Astrocyte (in vitro differentiated cells and primary cell): ENCODE measurements at regions not wholly inside any gene's neighbourhood (a gene's known extent, or its start where the extent isn't known, plus 50 kb on each side); places are given as distances from the start of the nearest gene placed in this dataset.

Experiments
- DNase-seq: peaks from one replicate; pipeline ENCODE4 v3.0.0-alpha.2; 2010; ENCODE audit warnings: low read depth
- FAIRE-seq: peaks from 2 replicates; lab custom pipeline; 2011; peaks lifted over from hg19 to GRCh38; lab: Jason Lieb, UNC
- H2AFZ ChIP-seq: 2 replicates; pipeline ENCODE4 v1.6.0; 2012; ENCODE audit warnings: low read depth, low read length, inconsistent platforms
- H3K27ac ChIP-seq: 2 replicates; pipeline ENCODE4 v1.5.1; 2011; ENCODE audit warnings: low read depth, low read length, inconsistent platforms
- H3K27me3 ChIP-seq: 2 replicates; pipeline ENCODE4 v1.6.0; 2011; ENCODE audit warnings: low read length, inconsistent platforms; ENCODE audit not compliant: insufficient read depth
- H3K36me3 ChIP-seq: 2 replicates; pipeline ENCODE4 v1.5.1; 2011; ENCODE audit warnings: low read length, inconsistent platforms; ENCODE audit not compliant: insufficient read depth
- H3K4me1 ChIP-seq: 2 replicates; pipeline ENCODE4 v1.5.1; 2011; ENCODE audit warnings: low read length, inconsistent platforms; ENCODE audit not compliant: insufficient read depth
- H3K4me2 ChIP-seq: 2 replicates; pipeline ENCODE4 v1.6.0; 2012; ENCODE audit warnings: low read length, inconsistent platforms
- H3K4me3 ChIP-seq: 2 replicates; pipeline ENCODE4 v1.5.1; 2011; ENCODE audit warnings: low read depth, mild to moderate bottlenecking, low read length, inconsistent platforms; ENCODE audit not compliant: insufficient read depth
- H3K79me2 ChIP-seq: 2 replicates; pipeline ENCODE4 v1.6.0; 2012; ENCODE audit warnings: mild to moderate bottlenecking, low read length, inconsistent platforms; ENCODE audit not compliant: insufficient read depth
- H3K9ac ChIP-seq: 2 replicates; pipeline ENCODE4 v1.6.0; 2012; ENCODE audit warnings: mild to moderate bottlenecking, low read length, inconsistent platforms
- H3K9me3 ChIP-seq: 2 replicates; pipeline ENCODE4 v1.5.1; 2012; ENCODE audit warnings: low read depth, mild to moderate bottlenecking, low read length, inconsistent platforms; ENCODE audit not compliant: insufficient read depth
- H4K20me1 ChIP-seq: 2 replicates; pipeline ENCODE4 v1.6.0; 2012; ENCODE audit warnings: low read length, inconsistent platforms; ENCODE audit not compliant: insufficient read depth
- H3K27ac Mint-ChIP-seq: one replicate; pipeline ENCODE4 v1.8.0; 2021; ENCODE audit warnings: mild to moderate bottlenecking, mixed read lengths; ENCODE audit not compliant: unreplicated experiment
- H3K27me3 Mint-ChIP-seq: one replicate; pipeline ENCODE4 v1.8.0; 2021; ENCODE audit warnings: low read depth, mixed read lengths; ENCODE audit not compliant: unreplicated experiment
- H3K36me3 Mint-ChIP-seq: one replicate; pipeline ENCODE4 v1.8.0; 2021; ENCODE audit warnings: low read depth, mixed read lengths; ENCODE audit not compliant: unreplicated experiment
- H3K4me1 Mint-ChIP-seq: one replicate; pipeline ENCODE4 v1.8.0; 2021; ENCODE audit warnings: low read depth, mixed read lengths; ENCODE audit not compliant: unreplicated experiment
- H3K4me3 Mint-ChIP-seq: one replicate; pipeline ENCODE4 v1.8.0; 2021; ENCODE audit warnings: mild to moderate bottlenecking, moderate library complexity, mixed read lengths; ENCODE audit not compliant: unreplicated experiment
- H3K9me3 Mint-ChIP-seq: one replicate; pipeline ENCODE4 v1.8.0; 2021; ENCODE audit warnings: mild to moderate bottlenecking, mixed read lengths; ENCODE audit not compliant: unreplicated experiment
- EZH2 ChIP-seq: IDR thresholded peaks from 2 replicates; pipeline ENCODE4 v1.6.1; 2012; ENCODE audit warnings: mild to moderate bottlenecking, low read length, inconsistent platforms; ENCODE audit not compliant: insufficient read depth
- TF ChIP-seq, protein P1 (sequence below): IDR thresholded peaks from 2 replicates; pipeline ENCODE4 v1.5.1; 2011; ENCODE audit warnings: low read depth, mild to moderate bottlenecking, inconsistent platforms, low read length, moderate library complexity; ENCODE audit not compliant: insufficient read depth

DNA sequence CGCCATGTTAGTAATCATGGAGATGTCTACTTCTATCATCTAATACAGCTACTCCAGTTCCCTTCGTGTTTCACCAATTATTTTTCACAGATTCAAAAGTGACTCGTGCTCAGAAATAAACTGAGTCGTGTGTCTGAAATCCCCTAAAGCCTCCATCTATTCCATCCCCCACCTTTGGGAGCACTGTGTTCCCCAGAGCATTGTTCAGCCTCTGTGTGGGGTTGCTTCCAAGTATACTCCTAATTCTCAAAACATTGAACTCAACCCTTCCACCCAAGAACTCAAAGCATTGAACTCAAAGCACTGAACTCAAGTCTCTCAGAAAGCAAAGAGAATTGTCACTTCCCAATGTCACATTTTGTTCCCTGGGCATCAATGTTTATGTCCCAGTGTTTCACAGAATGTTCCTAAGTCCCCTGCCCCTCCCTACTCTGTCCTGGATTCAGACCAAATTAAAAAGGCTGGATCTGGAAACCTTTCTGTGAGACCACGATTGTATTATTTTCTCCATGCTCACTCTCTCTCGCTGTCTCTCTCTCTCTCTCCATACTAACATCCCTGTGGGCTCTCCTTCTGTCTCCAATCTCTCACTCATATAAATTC is 138.5 kb upstream of the QRFPR start:
- DNase-seq (no peak), FAIRE-seq (no peak)
- H3K27ac Mint-ChIP-seq = no peak overlapping the region
- Histone ChIP-seq H3K4me3 (no peak overlapping the region), H3K9me3 (no peaks in the 10 kb centered on the region), H3K36me3 (no peaks in the 10 kb centered on the region), H2AFZ (no peak overlapping the region), H3K4me2 (no peak overlapping the region), H3K27me3 (no peaks in the 10 kb centered on the region), H3K4me1 (no peaks in the 10 kb centered on the region), H4K20me1 (no peaks in the 10 kb centered on the region), H3K27ac (no peak overlapping the region), H3K9ac (no peak overlapping the region), H3K79me2 (no peaks in the 10 kb centered on the region)
- H3K36me3 Mint-ChIP-seq = no peaks in the 10 kb centered on the region
- no peak overlapping the region for H3K4me3 Mint-ChIP-seq
- TF ChIP-seq, protein P1, sequence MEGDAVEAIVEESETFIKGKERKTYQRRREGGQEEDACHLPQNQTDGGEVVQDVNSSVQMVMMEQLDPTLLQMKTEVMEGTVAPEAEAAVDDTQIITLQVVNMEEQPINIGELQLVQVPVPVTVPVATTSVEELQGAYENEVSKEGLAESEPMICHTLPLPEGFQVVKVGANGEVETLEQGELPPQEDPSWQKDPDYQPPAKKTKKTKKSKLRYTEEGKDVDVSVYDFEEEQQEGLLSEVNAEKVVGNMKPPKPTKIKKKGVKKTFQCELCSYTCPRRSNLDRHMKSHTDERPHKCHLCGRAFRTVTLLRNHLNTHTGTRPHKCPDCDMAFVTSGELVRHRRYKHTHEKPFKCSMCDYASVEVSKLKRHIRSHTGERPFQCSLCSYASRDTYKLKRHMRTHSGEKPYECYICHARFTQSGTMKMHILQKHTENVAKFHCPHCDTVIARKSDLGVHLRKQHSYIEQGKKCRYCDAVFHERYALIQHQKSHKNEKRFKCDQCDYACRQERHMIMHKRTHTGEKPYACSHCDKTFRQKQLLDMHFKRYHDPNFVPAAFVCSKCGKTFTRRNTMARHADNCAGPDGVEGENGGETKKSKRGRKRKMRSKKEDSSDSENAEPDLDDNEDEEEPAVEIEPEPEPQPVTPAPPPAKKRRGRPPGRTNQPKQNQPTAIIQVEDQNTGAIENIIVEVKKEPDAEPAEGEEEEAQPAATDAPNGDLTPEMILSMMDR = no peak
- no peak for TF ChIP-seq EZH2
- H3K27me3 Mint-ChIP-seq = no peaks in the 10 kb centered on the region
- no peaks in the 10 kb centered on the region for H3K4me1 Mint-ChIP-seq
- no peaks in the 10 kb centered on the region for H3K9me3 Mint-ChIP-seq

DNA sequence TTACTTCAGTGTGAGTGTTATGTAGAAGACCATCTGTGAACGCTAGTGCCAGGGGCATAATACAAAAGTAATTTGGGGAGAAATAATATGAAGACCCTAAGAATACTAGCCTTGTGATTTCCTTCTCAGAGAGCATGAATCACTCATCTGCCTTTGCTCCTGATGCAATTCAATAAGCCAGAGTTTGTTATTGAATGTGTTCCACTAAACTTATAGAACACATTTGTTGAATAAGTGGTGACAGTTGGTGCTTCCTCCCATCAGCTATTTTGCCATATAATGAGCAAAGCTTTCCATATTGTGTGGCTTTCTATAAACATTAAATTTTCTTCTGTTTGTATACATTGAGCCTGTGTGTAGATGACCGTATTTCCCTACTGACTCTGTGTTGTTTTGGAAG is 136.4 kb upstream of the QRFPR start:
- Histone ChIP-seq H3K36me3 (no peaks in the 10 kb centered on the region), H3K4me2 (no peak overlapping the region), H4K20me1 (no peaks in the 10 kb centered on the region), H3K9ac (no peak overlapping the region), H3K4me3 (no peak overlapping the region), H2AFZ (no peak overlapping the region), H3K27ac (no peak overlapping the region), H3K79me2 (no peaks in the 10 kb centered on the region), H3K9me3 (no peaks in the 10 kb centered on the region), H3K27me3 (no peaks in the 10 kb centered on the region), H3K4me1 (no peaks in the 10 kb centered on the region)
- Mint-ChIP-seq H3K27me3 (no peaks in the 10 kb centered on the region), H3K4me1 (no peaks in the 10 kb centered on the region), H3K9me3 (no peaks in the 10 kb centered on the region), H3K36me3 (no peaks in the 10 kb centered on the region), H3K4me3 (no peak overlapping the region), H3K27ac (no peak overlapping the region)
- FAIRE-seq (no peak), DNase-seq (no peak)
- TF ChIP-seq, protein P1 = no peak
- no peak for TF ChIP-seq EZH2

- H3K27me3 Mint-ChIP-seq = no peaks in the 10 kb centered on the region
- H2AFZ ChIP-seq = no peak overlapping the region
- H3K4me3 ChIP-seq = no peak overlapping the region
- H3K9me3 ChIP-seq = no peaks in the 10 kb centered on the region
- DNase-seq = no peak
- no peaks in the 10 kb centered on the region for H3K4me1 Mint-ChIP-seq
- no peaks in the 10 kb centered on the region for H3K36me3 ChIP-seq
- H3K9me3 Mint-ChIP-seq = no peaks in the 10 kb centered on the region
- H4K20me1 ChIP-seq = no peaks in the 10 kb centered on the region
- no peaks in the 10 kb centered on the region for H3K27me3 ChIP-seq
- no peaks in the 10 kb centered on the region for H3K4me1 ChIP-seq
- no peaks in the 10 kb centered on the region for H3K36me3 Mint-ChIP-seq
- no peak overlapping the region for H3K4me2 ChIP-seq
- no peak for FAIRE-seq
- TF ChIP-seq EZH2 = no peak
- TF ChIP-seq, protein P1 = no peak
- H3K27ac ChIP-seq = no peak overlapping the region
- no peak overlapping the region for H3K9ac ChIP-seq
- no peaks in the 10 kb centered on the region for H3K79me2 ChIP-seq
- no peak overlapping the region for H3K27ac Mint-ChIP-seq
- no peak overlapping the region for H3K4me3 Mint-ChIP-seq
Measured at GRCh38 chr4:121514443-121514842, 133.6 kb upstream of the QRFPR start.
